ENCODE measurements at regions not wholly inside any gene's neighbourhood (a gene's known extent, or its start where the extent isn't known, plus 50 kb on each side); places are given as distances from the start of the nearest gene placed in this dataset.
A peak's percentile ranks its signal among the peaks of the same experiment; 100 is the strongest.

- Histone ChIP-seq H3K27ac (ENCODE audit: low read depth in 1 of 2, low read length in 2 of 2) (no peak overlapping the region), H3K4me1 (ENCODE audit: insufficient read depth, low read length) (peaks cover 8% of the 10 kb centered on the region), H3K9me3 (ENCODE audit: control insufficient read depth in 1 of 2, insufficient read depth in 1 of 2, low read length in 2 of 2) (peaks cover 0 to 4% of the 10 kb centered on the region in 2 experiments), H3K27me3 (ENCODE audit: control insufficient read depth in 1 of 2, insufficient read depth in 2 of 2, low read length in 2 of 2) (no peaks in the 10 kb centered on the region), H3K4me3 (ENCODE audit: low read length) (no peak overlapping the region), H3K36me3 (ENCODE audit: insufficient read depth, low read length) (no peaks in the 10 kb centered on the region)
- Mint-ChIP-seq H3K9me3 (no peaks in the 10 kb centered on the region), H3K4me3 (no peak overlapping the region), H3K4me1 (ENCODE audit: low read depth) (peaks cover 14% of the 10 kb centered on the region), H3K36me3 (ENCODE audit: low read depth) (no peaks in the 10 kb centered on the region), H3K27me3 (no peaks in the 10 kb centered on the region), H3K27ac (no peak overlapping the region)
- ChIA-PET POLR2A (no interaction called here), CTCF (no interaction called here)
- intact Hi-C loops (cut with DNase I, micrococcal nuclease), result no loop called here
- DNase-seq (no peak), ATAC-seq (ENCODE audit: poor library complexity) (no peak)
- TF ChIP-seq, protein P1, sequence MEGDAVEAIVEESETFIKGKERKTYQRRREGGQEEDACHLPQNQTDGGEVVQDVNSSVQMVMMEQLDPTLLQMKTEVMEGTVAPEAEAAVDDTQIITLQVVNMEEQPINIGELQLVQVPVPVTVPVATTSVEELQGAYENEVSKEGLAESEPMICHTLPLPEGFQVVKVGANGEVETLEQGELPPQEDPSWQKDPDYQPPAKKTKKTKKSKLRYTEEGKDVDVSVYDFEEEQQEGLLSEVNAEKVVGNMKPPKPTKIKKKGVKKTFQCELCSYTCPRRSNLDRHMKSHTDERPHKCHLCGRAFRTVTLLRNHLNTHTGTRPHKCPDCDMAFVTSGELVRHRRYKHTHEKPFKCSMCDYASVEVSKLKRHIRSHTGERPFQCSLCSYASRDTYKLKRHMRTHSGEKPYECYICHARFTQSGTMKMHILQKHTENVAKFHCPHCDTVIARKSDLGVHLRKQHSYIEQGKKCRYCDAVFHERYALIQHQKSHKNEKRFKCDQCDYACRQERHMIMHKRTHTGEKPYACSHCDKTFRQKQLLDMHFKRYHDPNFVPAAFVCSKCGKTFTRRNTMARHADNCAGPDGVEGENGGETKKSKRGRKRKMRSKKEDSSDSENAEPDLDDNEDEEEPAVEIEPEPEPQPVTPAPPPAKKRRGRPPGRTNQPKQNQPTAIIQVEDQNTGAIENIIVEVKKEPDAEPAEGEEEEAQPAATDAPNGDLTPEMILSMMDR (IDR thresholded peaks at IDR 0.05), result no peak
Observed at GRCh38 chr21:34003428-34003827, 70.0 kb upstream of the MRPS6 start.

- Mint-ChIP-seq H3K27ac (no peak overlapping the region), H3K4me1 (ENCODE audit: low read depth) (peaks cover 27% of the 10 kb centered on the region), H3K36me3 (ENCODE audit: low read depth) (no peaks in the 10 kb centered on the region), H3K9me3 (peaks cover 3% of the 10 kb centered on the region), H3K4me3 (no peak overlapping the region), H3K27me3 (no peaks in the 10 kb centered on the region)
- intact Hi-C loops (cut with DNase I, micrococcal nuclease), result no loop called here
- H3K9me3 ChIP-seq (ENCODE audit: control insufficient read depth in 1 of 2, insufficient read depth in 1 of 2, low read length in 2 of 2), result peaks cover 0 to 4% of the 10 kb centered on the region in 2 experiments
- H3K27ac ChIP-seq (ENCODE audit: low read depth in 1 of 2, low read length in 2 of 2), result no peak overlapping the region
- H3K4me3 ChIP-seq (ENCODE audit: low read length), result no peak overlapping the region
- no peaks in the 10 kb centered on the region for H3K27me3 ChIP-seq (ENCODE audit: control insufficient read depth in 1 of 2, insufficient read depth in 2 of 2, low read length in 2 of 2)
- DNase-seq (no peak), ATAC-seq (ENCODE audit: poor library complexity) (no peak)
- TF ChIP-seq, protein P1 (IDR thresholded peaks at IDR 0.05), result no peak
- POLR2A ChIA-PET, result no interaction called here
- CTCF ChIA-PET, result no interaction called here
- no peaks in the 10 kb centered on the region for H3K36me3 ChIP-seq (ENCODE audit: insufficient read depth, low read length)
- peaks cover 13% of the 10 kb centered on the region for H3K4me1 ChIP-seq (ENCODE audit: insufficient read depth, low read length)
Observed at GRCh38 chr21:34000375-34000774, 73.0 kb upstream of the MRPS6 start.

DNA sequence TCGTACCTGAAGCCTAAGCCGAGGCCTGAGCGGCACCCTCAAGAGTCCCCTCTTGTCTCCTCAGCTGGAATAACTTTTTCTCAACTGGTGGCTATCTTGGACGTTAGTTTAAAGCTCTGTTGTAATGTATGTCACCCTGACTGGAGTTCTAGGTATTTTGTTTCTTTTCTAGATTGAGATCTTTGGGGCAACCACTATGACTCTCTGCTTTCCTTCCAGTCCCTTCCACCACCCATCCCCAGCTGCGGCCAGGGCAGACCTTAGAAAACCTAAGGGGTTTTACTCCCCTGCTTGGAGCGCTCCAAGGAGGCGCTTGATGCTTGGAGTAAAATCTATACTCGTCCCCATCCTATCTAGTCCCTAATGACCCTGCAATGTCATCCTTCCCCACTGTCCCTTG is 74.6 kb upstream of the MRPS6 start:
- intact Hi-C loops (cut with DNase I, micrococcal nuclease), result loop anchor here in 1 of 2 experiments (5.0 kb wide), 1 partner anchor 47 kb away; no protein-coding TSS in a partner anchor
- CTCF ChIA-PET, result interaction anchor here (1.0 to 1.2 kb wide), 3 partner anchors 50 to 75 kb away, joined by 3 to 6 read pairs (median 3); no protein-coding TSS in a partner anchor
- no peak for DNase-seq
- Mint-ChIP-seq H3K4me1 (ENCODE audit: low read depth) (peaks cover 32% of the 10 kb centered on the region), H3K27me3 (no peaks in the 10 kb centered on the region), H3K4me3 (no peak overlapping the region), H3K36me3 (ENCODE audit: low read depth) (no peaks in the 10 kb centered on the region), H3K9me3 (peaks cover 3% of the 10 kb centered on the region), H3K27ac (peak overlapping the region; percentile 62)
- no peak overlapping the region for H3K27ac ChIP-seq (ENCODE audit: low read depth in 1 of 2, low read length in 2 of 2)
- H3K9me3 ChIP-seq (ENCODE audit: control insufficient read depth in 1 of 2, insufficient read depth in 1 of 2, low read length in 2 of 2), result peaks cover 0 to under 1% of the 10 kb centered on the region in 2 experiments
- H3K27me3 ChIP-seq (ENCODE audit: control insufficient read depth in 1 of 2, insufficient read depth in 2 of 2, low read length in 2 of 2), result no peaks in the 10 kb centered on the region
- POLR2A ChIA-PET, result interaction anchor here (1.0 to 1.4 kb wide), 3 partner anchors 12 to 77 kb away, joined by 3 read pairs; no protein-coding TSS in a partner anchor
- H3K36me3 ChIP-seq (ENCODE audit: insufficient read depth, low read length), result no peaks in the 10 kb centered on the region
- no peak for ATAC-seq (ENCODE audit: poor library complexity)
- TF ChIP-seq, protein P1 (IDR thresholded peaks at IDR 0.05), result no peak
- no peak overlapping the region for H3K4me3 ChIP-seq (ENCODE audit: low read length)
- H3K4me1 ChIP-seq (ENCODE audit: insufficient read depth, low read length), result peaks cover 13% of the 10 kb centered on the region

All from CD4-positive, alpha-beta T cell (primary cell).